ENCODE measurements at regions not wholly inside any gene's neighbourhood (a gene's known extent, or its start where the extent isn't known, plus 50 kb on each side); places are given as distances from the start of the nearest gene placed in this dataset.
"Not testable (repeated sequence)": the region's sequence is repeated elsewhere in the genome, so short reads cannot be mapped to it uniquely, and the experiment has no call there.

GRCh38 chr3:166818464-166818863 is 561.6 kb downstream of the ZBBX start:
- DNase-seq (ENCODE audit: low read depth), result no peak

DNA sequence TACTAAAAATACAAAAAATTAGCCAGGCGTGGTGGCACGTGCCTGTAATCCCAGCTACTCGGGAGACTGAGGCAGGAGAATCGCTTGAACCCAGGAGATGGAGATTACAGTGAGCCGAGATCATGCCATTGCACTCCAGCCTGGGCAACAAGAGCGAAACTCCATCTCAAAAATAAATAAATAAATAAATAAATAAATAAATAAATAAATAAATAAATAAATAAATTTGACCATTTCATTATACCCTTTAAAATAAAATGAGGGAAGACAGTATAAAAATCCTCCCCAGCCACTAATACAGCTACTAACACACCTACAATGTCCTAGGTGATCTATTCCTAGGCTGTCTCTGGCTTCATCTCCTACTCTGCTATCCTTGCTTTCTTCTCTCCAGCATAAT is 562.8 kb downstream of the ZBBX start:
- DNase-seq (ENCODE audit: low read depth), result not testable (repeated sequence)

GRCh38 chr3:166810741-166811445 is 569.2 kb downstream of the ZBBX start:
- no peak for DNase-seq (ENCODE audit: low read depth)

DNA sequence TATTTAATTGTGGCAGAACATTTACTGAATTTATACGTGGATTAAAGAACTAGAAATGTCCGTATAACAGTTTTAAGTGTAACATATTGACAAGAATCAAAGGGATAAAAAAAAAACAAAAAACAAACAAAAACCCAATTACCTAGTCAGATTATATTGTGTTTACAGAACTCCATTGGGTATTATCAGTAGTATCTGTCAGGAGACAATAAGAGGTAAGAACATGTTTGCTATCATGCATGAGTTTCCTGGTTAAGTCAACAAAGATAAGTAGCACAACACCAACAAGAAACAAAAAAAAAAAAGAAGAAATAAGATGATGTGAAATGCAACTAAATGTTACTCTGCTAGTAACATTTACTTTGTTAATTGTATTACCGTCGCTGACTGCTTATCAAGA is 570.6 kb downstream of the ZBBX start:
- DNase-seq (ENCODE audit: low read depth), result no peak

GRCh38 chr3:166788936-166789335 is 591.2 kb downstream of the ZBBX start:
- DNase-seq (ENCODE audit: low read depth), result no peak

- no peak for DNase-seq (ENCODE audit: low read depth)
Measured at GRCh38 chr3:166785876-166786275, 594.2 kb downstream of the ZBBX start.

GRCh38 chr3:166783206-166783605 is 596.9 kb downstream of the ZBBX start:
- no peak for DNase-seq (ENCODE audit: low read depth)

- DNase-seq (ENCODE audit: low read depth), result no peak
Measured at GRCh38 chr3:166764698-166765318, 615.3 kb downstream of the ZBBX start.

GRCh38 chr3:166759736-166760513 is 620.2 kb downstream of the ZBBX start:
- no peak for DNase-seq (ENCODE audit: low read depth)

- DNase-seq (ENCODE audit: low read depth), result no peak
Measured at GRCh38 chr3:166752214-166752613, 627.9 kb downstream of the ZBBX start.

GRCh38 chr3:166743481-166744134 is 636.5 kb downstream of the ZBBX start:
- no peak for DNase-seq (ENCODE audit: low read depth)

- DNase-seq (ENCODE audit: low read depth), result no peak
Measured at GRCh38 chr3:166734734-166735133, 645.4 kb downstream of the ZBBX start.

GRCh38 chr3:166731701-166732100 is 648.4 kb downstream of the ZBBX start:
- no peak for DNase-seq (ENCODE audit: low read depth)

DNA sequence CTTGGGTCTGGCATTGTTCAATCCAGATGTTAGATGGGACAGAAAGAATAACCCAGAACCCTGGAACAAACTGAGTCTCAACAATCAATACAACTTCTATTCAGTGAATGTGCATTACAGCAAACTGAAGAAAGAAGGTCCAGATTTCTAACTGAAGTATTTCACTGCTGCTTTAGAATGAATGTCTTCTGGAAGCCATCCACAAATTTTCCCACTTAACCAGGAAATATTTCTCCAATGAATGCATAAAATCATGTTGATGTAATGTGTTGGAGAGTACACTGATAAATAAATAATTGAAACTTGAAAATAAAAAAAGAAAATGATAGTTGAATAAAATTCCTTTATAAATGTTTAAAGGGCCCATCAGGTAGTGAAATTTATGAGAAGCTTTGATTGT is 658.6 kb downstream of the ZBBX start:
- DNase-seq (ENCODE audit: low read depth), result no peak

DNA sequence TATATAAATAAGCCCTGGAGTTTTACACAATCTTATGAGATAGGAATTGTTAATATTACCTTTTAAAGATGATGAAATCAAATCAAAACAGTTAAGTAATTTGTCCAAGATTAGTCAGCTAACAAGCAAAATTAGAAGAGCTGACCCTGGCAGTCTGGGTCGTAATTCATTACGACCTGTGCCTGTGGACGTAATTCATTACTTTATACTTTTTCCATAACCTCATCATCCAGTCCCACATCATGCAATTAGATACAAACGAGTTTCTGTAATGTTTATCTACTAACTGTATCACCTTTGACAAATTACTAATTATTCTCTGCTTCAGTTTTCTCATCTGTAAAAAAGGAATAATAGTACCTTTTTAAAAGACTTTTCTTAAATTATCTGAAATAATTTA is 665.9 kb downstream of the ZBBX start:
- no peak for DNase-seq (ENCODE audit: low read depth)

DNA sequence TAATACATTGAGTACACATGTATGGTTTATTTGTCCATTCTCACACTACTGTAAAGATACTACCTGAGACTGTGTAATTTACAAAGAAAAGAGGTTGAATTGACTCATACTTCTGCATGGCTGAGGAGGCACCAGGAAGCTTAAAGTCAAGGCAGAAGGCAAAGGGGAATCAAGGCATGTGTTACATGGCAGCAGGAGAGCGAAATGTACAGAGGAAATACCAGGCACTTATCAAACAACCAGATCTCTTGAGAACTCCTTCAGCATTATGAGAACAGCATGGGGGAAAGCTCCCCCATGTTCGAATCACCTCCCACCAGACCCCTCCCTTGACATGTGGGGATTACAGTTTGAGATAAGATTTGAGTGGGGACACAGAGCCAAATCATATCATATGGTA is 666.3 kb downstream of the ZBBX start:
- DNase-seq (ENCODE audit: low read depth), result no peak

- DNase-seq (ENCODE audit: low read depth), result no peak
Measured at GRCh38 chr3:166706094-166706493, 674.0 kb downstream of the ZBBX start.

GRCh38 chr3:166697495-166697894 is 682.6 kb downstream of the ZBBX start:
- no peak for DNase-seq (ENCODE audit: low read depth)

DNA sequence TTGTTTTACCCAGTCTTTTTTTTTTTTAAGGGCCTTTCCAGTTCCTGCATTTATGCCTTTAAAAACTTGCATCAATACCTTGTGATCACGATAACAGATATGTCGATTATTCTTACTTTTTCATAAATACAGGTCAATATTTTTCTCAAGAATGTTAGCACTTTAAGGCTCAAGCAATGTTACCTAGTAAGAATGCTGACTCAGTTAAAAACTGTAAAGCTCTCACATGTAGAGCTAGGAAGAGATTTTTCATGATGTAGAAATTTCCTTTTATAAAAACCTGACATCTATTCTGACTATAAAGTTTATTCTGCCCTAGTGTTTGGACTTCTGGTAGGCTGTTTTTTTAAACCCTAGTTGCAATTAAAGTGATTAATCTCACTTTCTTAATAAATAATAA is 684.0 kb downstream of the ZBBX start:
- DNase-seq (ENCODE audit: low read depth), result no peak

GRCh38 chr3:166688665-166689064 is 691.4 kb downstream of the ZBBX start:
- DNase-seq (ENCODE audit: low read depth), result no peak

DNA sequence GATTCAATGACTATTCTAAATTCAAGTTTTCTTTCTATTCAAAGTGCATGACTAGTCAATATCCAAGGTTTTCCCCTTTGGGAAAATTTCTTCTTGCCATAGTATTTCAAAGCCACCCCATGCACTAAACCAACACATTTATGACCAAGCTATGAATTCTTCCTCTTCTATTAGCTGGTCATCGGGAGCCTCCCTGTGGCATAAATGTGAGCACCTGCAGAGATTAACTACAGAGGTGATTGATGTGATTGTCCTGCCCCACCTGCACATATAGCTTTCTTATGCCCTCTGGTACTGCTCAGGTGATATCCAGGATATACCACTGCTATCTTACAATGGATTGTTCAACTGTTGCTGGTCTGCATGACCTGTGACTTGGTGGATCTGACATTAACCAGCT is 694.9 kb downstream of the ZBBX start:
- DNase-seq (ENCODE audit: low read depth), result no peak

DNA sequence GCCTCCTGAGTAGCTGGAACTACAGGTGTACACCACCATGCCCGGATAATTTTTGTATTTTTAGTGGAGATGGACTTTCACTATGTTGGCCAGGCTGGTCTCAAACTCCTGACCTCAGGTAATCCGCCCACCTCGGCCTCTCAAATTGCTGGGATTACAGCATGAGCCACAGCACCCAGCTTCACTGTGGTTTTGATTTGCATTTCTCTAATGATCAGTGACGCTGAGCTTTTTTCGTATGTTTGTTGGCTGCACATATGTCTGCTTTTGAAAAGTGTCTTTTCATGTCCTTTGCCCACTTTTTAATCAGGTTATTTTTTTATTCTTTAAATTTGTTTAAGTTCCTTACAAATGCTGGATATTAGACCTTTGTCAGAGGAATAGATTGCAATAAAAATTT is 696.0 kb downstream of the ZBBX start:
- not testable (repeated sequence) for DNase-seq (ENCODE audit: low read depth)

- no peak for DNase-seq (ENCODE audit: low read depth)
Measured at GRCh38 chr3:166669781-166670180, 710.3 kb downstream of the ZBBX start.

Data from CMK (cell line).